HEK293T (cell line): ENCODE measurements at regions not wholly inside any gene's neighbourhood (a gene's known extent, or its start where the extent isn't known, plus 50 kb on each side); places are given as distances from the start of the nearest gene placed in this dataset.

Source experiments
- CTCF ChIA-PET: fragments of 350-600 bp; formaldehyde crosslinking; extraction: SDS; loops from one replicate; lab custom pipeline; 2021; ENCODE audit warnings: antibody characterized with exemption, inconsistent platforms; lab: Yijun Ruan, JAX
- POLR2A ChIA-PET: fragments of 350-600 bp; formaldehyde crosslinking; extraction: SDS; loops from one replicate; lab custom pipeline; 2020; ENCODE audit warnings: antibody characterized with exemption, inconsistent platforms; lab: Yijun Ruan, JAX
- DNase-seq: peaks from one replicate; pipeline ENCODE4 v3.0.0; 2012; ENCODE audit warnings: mixed read lengths; ENCODE audit errors: extremely low spot score
- ARNT ChIP-seq: fragments of 450-650 bp; IDR thresholded peaks from 2 replicates; pipeline ENCODE4 v1.6.1; 2017; ENCODE audit warnings: mild to moderate bottlenecking
- BHLHE40 ChIP-seq: fragments of 450-650 bp; IDR thresholded peaks from 2 replicates; pipeline ENCODE4 v1.6.1; 2016; ENCODE audit warnings: mild to moderate bottlenecking, moderate library complexity, borderline replicate concordance
- CTBP1 ChIP-seq: fragments of 450-650 bp; IDR thresholded peaks from 2 replicates; pipeline ENCODE4 v1.6.1; 2016; ENCODE audit warnings: borderline replicate concordance
- ELF4 ChIP-seq: fragments of 450-650 bp; IDR thresholded peaks from 2 replicates; pipeline ENCODE4 v1.6.1; 2017; ENCODE audit warnings: antibody characterized with exemption
- FOXA1 ChIP-seq: fragments of 450-650 bp; IDR thresholded peaks from 2 replicates; pipeline ENCODE4 v1.6.1; 2016; ENCODE audit warnings: mild to moderate bottlenecking
- FOXK2 ChIP-seq: fragments of 450-650 bp; IDR thresholded peaks from 2 replicates; pipeline ENCODE4 v1.6.1; 2016; ENCODE audit warnings: mild to moderate bottlenecking
- FOXM1 ChIP-seq: fragments of 450-650 bp; IDR thresholded peaks from 2 replicates; pipeline ENCODE4 v1.6.1; 2017; ENCODE audit warnings: mild to moderate bottlenecking, borderline replicate concordance
- HDGF ChIP-seq: fragments of 450-650 bp; IDR thresholded peaks from 2 replicates; pipeline ENCODE4 v1.6.1; 2017; ENCODE audit warnings: antibody characterized with exemption, borderline replicate concordance
- L3MBTL2 ChIP-seq: fragments of 450-650 bp; conservative IDR thresholded peaks from 2 replicates; pipeline ENCODE4 v1.6.1; 2016; ENCODE audit warnings: mild to moderate bottlenecking
- LEF1 ChIP-seq: fragments of 450-650 bp; IDR thresholded peaks from 2 replicates; pipeline ENCODE4 v1.6.1; 2017; ENCODE audit warnings: mild to moderate bottlenecking, borderline replicate concordance
- NFRKB ChIP-seq: fragments of 450-650 bp; IDR thresholded peaks from 2 replicates; pipeline ENCODE4 v1.6.1; 2016; ENCODE audit warnings: mild to moderate bottlenecking, moderate library complexity
- PKNOX1 ChIP-seq: fragments of 450-650 bp; IDR thresholded peaks from 2 replicates; pipeline ENCODE4 v1.6.1; 2016
- SP1 ChIP-seq: fragments of 450-650 bp; IDR thresholded peaks from 2 replicates; pipeline ENCODE4 v1.6.1; 2017
- SUZ12 ChIP-seq: fragments of 450-650 bp; IDR thresholded peaks from 2 replicates; pipeline ENCODE4 v1.6.1; 2016; ENCODE audit warnings: mild to moderate bottlenecking
- TARDBP ChIP-seq: fragments of 450-650 bp; IDR thresholded peaks from 2 replicates; pipeline ENCODE4 v1.6.1; 2016
- ZNF384 ChIP-seq: fragments of 450-650 bp; IDR thresholded peaks from 2 replicates; pipeline ENCODE4 v1.6.1; 2016

GRCh38 chr5:153432583-153432982 lies 57.9 kb upstream of the GRIA1 start:
- CTCF ChIA-PET: no interaction called here
- POLR2A ChIA-PET: no interaction called here
- TF ChIP-seq LEF1 (no peak), FOXK2 (no peak)
- DNase-seq: no peak

GRCh38 chr5:153437251-153437650 lies 53.2 kb upstream of the GRIA1 start:
- DNase-seq: no peak
- TF ChIP-seq HDGF (no peak), ELF4 (no peak), FOXK2 (no peak), NFRKB (no peak), L3MBTL2 (no peak), LEF1 (no peak), FOXA1 (no peak), BHLHE40 (no peak), ARNT (no peak), FOXM1 (no peak), CTBP1 (no peak), ZNF384 (no peak), PKNOX1 (no peak), SUZ12 (no peak), SP1 (no peak), TARDBP (no peak)
- ChIA-PET CTCF (no interaction called here), POLR2A (no interaction called here)

GRCh38 chr5:153439130-153439529 lies 51.3 kb upstream of the GRIA1 start:
- TF ChIP-seq LEF1: no peak
- no peak for TF ChIP-seq L3MBTL2
- no peak for TF ChIP-seq CTBP1
- no peak for TF ChIP-seq ELF4
- DNase-seq: no peak
- POLR2A ChIA-PET: no interaction called here
- CTCF ChIA-PET: no interaction called here
